ENCODE measurements at regions not wholly inside any gene's neighbourhood (a gene's known extent, or its start where the extent isn't known, plus 50 kb on each side); places are given as distances from the start of the nearest gene placed in this dataset.

DNA sequence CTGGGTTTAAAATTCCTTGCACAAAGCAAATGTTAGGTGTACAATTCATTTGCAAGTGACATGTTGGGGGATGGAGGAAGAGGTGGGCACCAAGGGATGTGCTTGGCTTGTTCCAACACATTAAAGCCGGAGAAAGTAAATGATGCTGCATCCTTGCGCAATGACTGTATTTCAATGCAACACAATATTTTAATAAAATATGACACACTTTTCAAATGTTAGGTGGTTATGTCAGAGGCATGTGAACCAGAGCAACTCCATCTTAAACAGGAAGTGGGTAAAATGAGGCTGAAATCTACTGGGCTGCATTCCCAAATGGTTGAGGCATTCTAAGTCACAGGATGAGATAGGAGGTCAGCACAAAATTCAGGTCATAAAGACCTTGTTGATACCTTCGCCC, 53.6 kb upstream of the ARHGAP5 start:
- TF ChIP-seq POLR2A (IDR thresholded peaks at IDR 0.05), result no peak
- TF ChIP-seq, protein P1, sequence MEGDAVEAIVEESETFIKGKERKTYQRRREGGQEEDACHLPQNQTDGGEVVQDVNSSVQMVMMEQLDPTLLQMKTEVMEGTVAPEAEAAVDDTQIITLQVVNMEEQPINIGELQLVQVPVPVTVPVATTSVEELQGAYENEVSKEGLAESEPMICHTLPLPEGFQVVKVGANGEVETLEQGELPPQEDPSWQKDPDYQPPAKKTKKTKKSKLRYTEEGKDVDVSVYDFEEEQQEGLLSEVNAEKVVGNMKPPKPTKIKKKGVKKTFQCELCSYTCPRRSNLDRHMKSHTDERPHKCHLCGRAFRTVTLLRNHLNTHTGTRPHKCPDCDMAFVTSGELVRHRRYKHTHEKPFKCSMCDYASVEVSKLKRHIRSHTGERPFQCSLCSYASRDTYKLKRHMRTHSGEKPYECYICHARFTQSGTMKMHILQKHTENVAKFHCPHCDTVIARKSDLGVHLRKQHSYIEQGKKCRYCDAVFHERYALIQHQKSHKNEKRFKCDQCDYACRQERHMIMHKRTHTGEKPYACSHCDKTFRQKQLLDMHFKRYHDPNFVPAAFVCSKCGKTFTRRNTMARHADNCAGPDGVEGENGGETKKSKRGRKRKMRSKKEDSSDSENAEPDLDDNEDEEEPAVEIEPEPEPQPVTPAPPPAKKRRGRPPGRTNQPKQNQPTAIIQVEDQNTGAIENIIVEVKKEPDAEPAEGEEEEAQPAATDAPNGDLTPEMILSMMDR (IDR thresholded peaks at IDR 0.05), result no peak

Data from heart left ventricle (tissue), 13 donors.